Urinary bladder (tissue), 3 donors: ENCODE measurements at regions not wholly inside any gene's neighbourhood (a gene's known extent, or its start where the extent isn't known, plus 50 kb on each side); places are given as distances from the start of the nearest gene placed in this dataset.

Experiments
- DNase-seq: peaks from one replicate; pipeline ENCODE4 v3.0.0-alpha.2; 2015; ENCODE audit errors: extremely low spot score
- H3K27ac ChIP-seq: one replicate; pipeline ENCODE4 v1.5.1; 2013; ENCODE audit warnings: low read depth, mild to moderate bottlenecking, moderate library complexity
- H3K36me3 ChIP-seq: one replicate; pipeline ENCODE4 v1.6.1; 2013; ENCODE audit warnings: mild to moderate bottlenecking, moderate library complexity; ENCODE audit not compliant: insufficient read depth
- H3K4me1 ChIP-seq: one replicate; pipeline ENCODE4 v1.6.1; 2013; ENCODE audit warnings: mild to moderate bottlenecking, moderate library complexity; ENCODE audit not compliant: insufficient read depth
- H3K4me3 ChIP-seq: one replicate; pipeline ENCODE4 v1.5.1; 2013; ENCODE audit warnings: low read depth, low read length
- WGBS: extraction: QIAGEN DNeasy Blood & Tissue Kit; methylation state at CpG from one replicate; pipeline ENCODE4 v1.1.7; 2013; 5-methylcytosine and 5-hydroxymethylcytosine counted together
- donor health status: healthy with polysubstance abuse.
- donor health status: healthy.

GRCh38 chr2:236735825-236736238 is 166.2 kb downstream of the ACKR3 start:
- no peak for DNase-seq
- H3K4me1 ChIP-seq, result peaks cover 3% of the 10 kb centered on the region

GRCh38 chr2:236738030-236738429 is 168.4 kb downstream of the ACKR3 start:
- no peak overlapping the region for H3K4me3 ChIP-seq
- no peak overlapping the region for H3K27ac ChIP-seq
- no peaks in the 10 kb centered on the region for H3K36me3 ChIP-seq
- no peaks in the 10 kb centered on the region for H3K4me1 ChIP-seq
- WGBS, result 97% methylated on average over 4 of the region's 4 CpGs
- DNase-seq, result no peak

More at GRCh38 chr2:236735825-236736238, 166.2 kb downstream of the ACKR3 start:
- Histone ChIP-seq H3K36me3 (no peaks in the 10 kb centered on the region), H3K27ac (no peak overlapping the region), H3K4me3 (no peak overlapping the region)
- WGBS, result 86% methylated on average over 6 of the region's 6 CpGs

GRCh38 chr2:236738896-236739295 is 169.3 kb downstream of the ACKR3 start:
- no peak for DNase-seq
- H3K27ac ChIP-seq, result no peak overlapping the region
- 65% methylated on average over 2 of the region's 2 CpGs for WGBS
- H3K4me3 ChIP-seq, result no peak overlapping the region
- no peaks in the 10 kb centered on the region for H3K4me1 ChIP-seq
- no peaks in the 10 kb centered on the region for H3K36me3 ChIP-seq

- H3K27ac ChIP-seq, result no peak overlapping the region
- no peak for DNase-seq
- H3K4me3 ChIP-seq, result no peak overlapping the region
- H3K36me3 ChIP-seq, result no peaks in the 10 kb centered on the region
- H3K4me1 ChIP-seq, result no peaks in the 10 kb centered on the region
Observed at GRCh38 chr2:236739663-236740062, 170.0 kb downstream of the ACKR3 start.

GRCh38 chr2:236740506-236740905 is 170.9 kb downstream of the ACKR3 start:
- DNase-seq, result no peak
- H3K36me3 ChIP-seq, result no peaks in the 10 kb centered on the region
- WGBS, result 79% methylated on average over 7 of the region's 7 CpGs
- H3K4me3 ChIP-seq, result no peak overlapping the region
- no peaks in the 10 kb centered on the region for H3K4me1 ChIP-seq
- no peak overlapping the region for H3K27ac ChIP-seq

- 49% methylated on average over 14 of the region's 14 CpGs for WGBS
- H3K4me3 ChIP-seq, result no peak overlapping the region
- no peaks in the 10 kb centered on the region for H3K4me1 ChIP-seq
- no peaks in the 10 kb centered on the region for H3K36me3 ChIP-seq
- H3K27ac ChIP-seq, result no peak overlapping the region
- DNase-seq, result peak; percentile 54
Observed at GRCh38 chr2:236743039-236743920, 173.7 kb downstream of the ACKR3 start.

- no peak overlapping the region for H3K4me3 ChIP-seq
- no peak for DNase-seq
- H3K27ac ChIP-seq, result no peak overlapping the region
- 44% methylated on average over 1 of the region's 1 CpG for WGBS
- no peaks in the 10 kb centered on the region for H3K4me1 ChIP-seq
- H3K36me3 ChIP-seq, result no peaks in the 10 kb centered on the region
Observed at GRCh38 chr2:236743921-236744280, 174.3 kb downstream of the ACKR3 start.

GRCh38 chr2:236744281-236744705 is 174.7 kb downstream of the ACKR3 start:
- Histone ChIP-seq H3K4me1 (no peaks in the 10 kb centered on the region), H3K36me3 (no peaks in the 10 kb centered on the region), H3K27ac (no peak overlapping the region), H3K4me3 (no peak overlapping the region)
- 64% methylated on average over 6 of the region's 6 CpGs for WGBS
- no peak for DNase-seq

- no peaks in the 10 kb centered on the region for H3K36me3 ChIP-seq
- no peak overlapping the region for H3K27ac ChIP-seq
- no peaks in the 10 kb centered on the region for H3K4me1 ChIP-seq
- no peak for DNase-seq
- 74% methylated on average over 1 of the region's 1 CpG for WGBS
- H3K4me3 ChIP-seq, result no peak overlapping the region
Observed at GRCh38 chr2:236744716-236745115, 175.1 kb downstream of the ACKR3 start.

GRCh38 chr2:236745420-236746210 is 176.0 kb downstream of the ACKR3 start:
- Histone ChIP-seq H3K4me3 (no peak overlapping the region), H3K36me3 (no peaks in the 10 kb centered on the region), H3K4me1 (no peaks in the 10 kb centered on the region), H3K27ac (no peak overlapping the region)
- 47% methylated on average over 5 of the region's 5 CpGs for WGBS
- DNase-seq, result peak; percentile 70

GRCh38 chr2:236746833-236747232 is 177.2 kb downstream of the ACKR3 start:
- no peaks in the 10 kb centered on the region for H3K4me1 ChIP-seq
- H3K4me3 ChIP-seq, result no peak overlapping the region
- DNase-seq, result no peak
- 96% methylated on average over 11 of the region's 11 CpGs for WGBS
- no peaks in the 10 kb centered on the region for H3K36me3 ChIP-seq
- H3K27ac ChIP-seq, result no peak overlapping the region

GRCh38 chr2:236747426-236747825 is 177.8 kb downstream of the ACKR3 start:
- 96% methylated on average over 7 of the region's 7 CpGs for WGBS
- H3K27ac ChIP-seq, result no peak overlapping the region

GRCh38 chr2:236747925-236748324 is 178.3 kb downstream of the ACKR3 start:
- no peaks in the 10 kb centered on the region for H3K36me3 ChIP-seq

More at GRCh38 chr2:236747426-236747825, 177.8 kb downstream of the ACKR3 start:
- Histone ChIP-seq H3K4me1 (no peaks in the 10 kb centered on the region), H3K36me3 (no peaks in the 10 kb centered on the region), H3K4me3 (no peak overlapping the region)
- DNase-seq, result no peak

GRCh38 chr2:236748385-236748784 is 178.8 kb downstream of the ACKR3 start:
- no peak overlapping the region for H3K4me3 ChIP-seq
- WGBS, result 68% methylated on average over 9 of the region's 9 CpGs
- no peak for DNase-seq
- no peak overlapping the region for H3K27ac ChIP-seq
- H3K36me3 ChIP-seq, result no peaks in the 10 kb centered on the region
- H3K4me1 ChIP-seq, result no peaks in the 10 kb centered on the region

More at GRCh38 chr2:236747925-236748324, 178.3 kb downstream of the ACKR3 start:
- H3K4me3 ChIP-seq, result no peak overlapping the region
- DNase-seq, result no peak
- WGBS, result 93% methylated on average over 5 of the region's 5 CpGs
- H3K4me1 ChIP-seq, result no peaks in the 10 kb centered on the region
- H3K27ac ChIP-seq, result no peak overlapping the region
